ENCODE measurements at regions not wholly inside any gene's neighbourhood (a gene's known extent, or its start where the extent isn't known, plus 50 kb on each side); places are given as distances from the start of the nearest gene placed in this dataset.

- DNase-seq: no peak
These were observed 249.1 kb upstream of the TSHZ2 start for GRCh38 chr20:52722926-52723688.

- DNase-seq: no peak
These were observed 264.0 kb upstream of the TSHZ2 start for GRCh38 chr20:52708137-52708536.

- DNase-seq: no peak
These were observed 267.6 kb upstream of the TSHZ2 start for GRCh38 chr20:52704553-52704952.

- no peak for DNase-seq
These were observed 283.8 kb upstream of the TSHZ2 start for GRCh38 chr20:52688345-52688744.

- no peak for DNase-seq
These were observed 287.3 kb upstream of the TSHZ2 start for GRCh38 chr20:52684905-52685304.

GRCh38 chr20:52684176-52684575, 288.0 kb upstream of the TSHZ2 start:
- DNase-seq: no peak

- DNase-seq: no peak
These were observed 288.4 kb upstream of the TSHZ2 start for GRCh38 chr20:52683761-52684160.

GRCh38 chr20:52682237-52682636, 289.9 kb upstream of the TSHZ2 start:
- DNase-seq: no peak

- no peak for DNase-seq
These were observed 290.9 kb upstream of the TSHZ2 start for GRCh38 chr20:52681288-52681687.

GRCh38 chr20:52677216-52677615, 294.9 kb upstream of the TSHZ2 start:
- no peak for DNase-seq

- no peak for DNase-seq
These were observed 295.7 kb upstream of the TSHZ2 start for GRCh38 chr20:52676283-52676995.

- no peak for DNase-seq
These were observed 296.8 kb upstream of the TSHZ2 start for GRCh38 chr20:52675375-52675774.

GRCh38 chr20:52668626-52669025, 303.5 kb upstream of the TSHZ2 start:
- no peak for DNase-seq

- no peak for DNase-seq
These were observed 304.8 kb upstream of the TSHZ2 start for GRCh38 chr20:52667358-52667757.

- DNase-seq: no peak
These were observed 306.7 kb upstream of the TSHZ2 start for GRCh38 chr20:52665441-52665840.

GRCh38 chr20:52655395-52655794, 316.8 kb upstream of the TSHZ2 start:
- DNase-seq: no peak

GRCh38 chr20:52654567-52654966, 317.6 kb upstream of the TSHZ2 start:
- DNase-seq: no peak

- no peak for DNase-seq
These were observed 319.9 kb upstream of the TSHZ2 start for GRCh38 chr20:52652271-52652670.

GRCh38 chr20:52649727-52650126, 322.4 kb upstream of the TSHZ2 start:
- DNase-seq: no peak

GRCh38 chr20:52645822-52646221, 326.3 kb upstream of the TSHZ2 start:
- DNase-seq: no peak

GRCh38 chr20:52643034-52643433, 329.1 kb upstream of the TSHZ2 start:
- no peak for DNase-seq

- DNase-seq: no peak
These were observed 335.0 kb upstream of the TSHZ2 start for GRCh38 chr20:52637201-52637600.

- no peak for DNase-seq
These were observed 340.7 kb upstream of the TSHZ2 start for GRCh38 chr20:52631469-52631868.

GRCh38 chr20:52630138-52630537, 342.0 kb upstream of the TSHZ2 start:
- DNase-seq: no peak

GRCh38 chr20:52624281-52624680, 347.9 kb upstream of the TSHZ2 start:
- DNase-seq: no peak

Data from activated effector memory CD4-positive, alpha-beta T cell treated with anti-CD3 and anti-CD28 coated beads, Interleukin-2, amount 50 U/mL, for 16 hours (primary cell).